Epithelial cell of esophagus (primary cell): ENCODE measurements at regions not wholly inside any gene's neighbourhood (a gene's known extent, or its start where the extent isn't known, plus 50 kb on each side); places are given as distances from the start of the nearest gene placed in this dataset.

Experiments
- DNase-seq: peaks from one replicate; pipeline ENCODE4 v3.0.0; 2010; ENCODE audit warnings: low read depth
- H3K4me3 ChIP-seq: 2 replicates; pipeline ENCODE4 v1.5.1; 2011; ENCODE audit warnings: mild to moderate bottlenecking, low read length, control low read depth
- CTCF ChIP-seq: IDR thresholded peaks from 2 replicates; pipeline ENCODE4 v1.5.1; 2011; ENCODE audit warnings: low read depth, mild to moderate bottlenecking, low read length, control low read depth, inconsistent platforms; ENCODE audit not compliant: insufficient read depth; ENCODE audit errors: missing control alignments

GRCh38 chr1:115495625-115496024 lies 146.1 kb upstream of the VANGL1 start:
- H3K4me3 ChIP-seq = no peak overlapping the region
- TF ChIP-seq CTCF = no peak
- peak; percentile 91 for DNase-seq

DNA sequence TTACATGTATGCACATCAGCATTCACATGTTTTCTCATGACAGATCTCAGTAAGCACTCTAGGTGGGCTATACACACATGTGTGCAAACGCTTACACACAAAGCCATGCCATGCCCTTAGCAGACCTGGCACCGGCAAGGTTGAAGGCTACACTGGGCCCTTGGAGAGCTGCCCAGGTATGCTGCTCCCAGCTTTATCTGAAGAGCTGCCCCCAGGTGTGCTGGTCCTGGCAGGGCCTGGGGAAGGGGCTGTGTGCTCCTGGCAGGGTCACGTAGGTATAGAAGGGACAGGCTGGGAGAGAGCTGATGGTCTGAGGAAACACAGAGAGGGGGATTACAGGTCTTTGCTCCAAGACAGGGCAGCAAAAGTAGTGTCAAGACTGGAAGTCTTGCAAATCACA lies 146.7 kb upstream of the VANGL1 start:
- no peak overlapping the region for H3K4me3 ChIP-seq
- DNase-seq = no peak
- no peak for TF ChIP-seq CTCF

DNA sequence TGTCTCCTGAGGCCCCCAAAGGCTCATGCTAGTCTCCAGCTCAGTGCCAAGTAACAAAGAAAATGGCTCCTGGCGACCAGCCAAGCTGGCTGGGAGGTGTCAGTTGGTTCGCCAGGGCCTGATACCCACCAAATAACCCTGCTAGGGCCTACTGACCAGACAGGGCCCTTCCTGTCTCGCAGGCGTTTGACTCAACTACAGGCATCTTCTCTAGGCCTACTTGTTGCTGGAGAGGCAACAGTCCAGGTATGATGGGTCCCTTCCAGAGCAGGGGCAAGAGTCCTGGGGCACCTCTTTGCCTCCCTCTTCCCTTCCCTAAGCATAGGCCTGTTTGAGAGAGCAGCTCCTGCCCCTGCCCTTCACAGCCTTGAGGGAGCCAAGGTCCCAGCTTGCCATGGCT lies 147.9 kb upstream of the VANGL1 start:
- TF ChIP-seq CTCF = no peak
- no peak for DNase-seq

DNA sequence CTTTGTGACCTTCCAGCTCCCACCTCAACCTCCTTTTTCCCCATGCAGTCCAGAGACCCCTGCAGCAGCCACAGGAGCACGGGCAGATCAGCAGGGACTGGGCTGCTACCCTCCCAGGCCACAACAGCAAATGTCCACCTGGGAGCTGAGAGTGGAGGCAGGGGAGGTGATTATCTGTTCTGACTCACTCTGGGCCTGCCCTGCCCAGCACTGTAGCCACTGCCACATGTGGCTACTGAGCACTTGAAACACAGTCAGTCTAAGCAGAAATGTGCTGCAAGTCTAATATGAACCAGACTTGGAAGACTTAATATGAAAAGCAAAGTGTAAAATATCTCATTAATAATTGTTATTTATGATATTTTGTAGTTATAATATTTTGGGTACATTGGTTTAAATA lies 148.9 kb upstream of the VANGL1 start:
- H3K4me3 ChIP-seq = no peak overlapping the region
- TF ChIP-seq CTCF = no peak
- DNase-seq = peak; percentile 57

More for the DNA sequence above, 147.9 kb upstream of the VANGL1 start:
- H3K4me3 ChIP-seq = no peak overlapping the region

- no peak overlapping the region for H3K4me3 ChIP-seq
- no peak for DNase-seq
- TF ChIP-seq CTCF = no peak
Observed at GRCh38 chr1:115492019-115492595, 149.7 kb upstream of the VANGL1 start.

GRCh38 chr1:115491298-115492018 lies 150.3 kb upstream of the VANGL1 start:
- DNase-seq = no peak
- no peak overlapping the region for H3K4me3 ChIP-seq
- no peak for TF ChIP-seq CTCF

DNA sequence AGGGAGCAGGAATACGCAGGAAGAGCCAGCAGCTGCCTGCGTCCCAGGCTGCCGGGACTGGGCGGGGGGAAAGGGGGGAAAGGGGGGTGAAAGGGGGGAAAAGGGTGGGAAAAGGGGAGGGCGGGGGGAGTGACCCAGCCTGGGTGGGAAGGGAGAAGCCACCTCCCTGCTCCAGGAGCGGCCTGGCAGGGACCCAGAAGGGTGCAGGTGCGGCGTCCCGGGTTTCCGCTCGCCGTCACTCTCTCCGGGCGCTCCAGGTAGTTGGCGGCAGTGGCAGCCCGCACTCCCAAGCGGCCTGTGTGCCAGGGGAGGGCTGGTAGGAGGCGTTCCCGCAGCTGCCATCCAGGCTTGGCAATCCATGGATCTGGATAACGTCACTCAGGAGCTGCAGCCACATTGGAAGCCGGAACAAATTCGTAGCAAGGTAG lies 141.0 kb upstream of the NGF start:
- no peak overlapping the region for H3K4me3 ChIP-seq
- DNase-seq = peak; percentile 40
- TF ChIP-seq CTCF = no peak
